ENCODE measurements at regions not wholly inside any gene's neighbourhood (a gene's known extent, or its start where the extent isn't known, plus 50 kb on each side); places are given as distances from the start of the nearest gene placed in this dataset.

DNA sequence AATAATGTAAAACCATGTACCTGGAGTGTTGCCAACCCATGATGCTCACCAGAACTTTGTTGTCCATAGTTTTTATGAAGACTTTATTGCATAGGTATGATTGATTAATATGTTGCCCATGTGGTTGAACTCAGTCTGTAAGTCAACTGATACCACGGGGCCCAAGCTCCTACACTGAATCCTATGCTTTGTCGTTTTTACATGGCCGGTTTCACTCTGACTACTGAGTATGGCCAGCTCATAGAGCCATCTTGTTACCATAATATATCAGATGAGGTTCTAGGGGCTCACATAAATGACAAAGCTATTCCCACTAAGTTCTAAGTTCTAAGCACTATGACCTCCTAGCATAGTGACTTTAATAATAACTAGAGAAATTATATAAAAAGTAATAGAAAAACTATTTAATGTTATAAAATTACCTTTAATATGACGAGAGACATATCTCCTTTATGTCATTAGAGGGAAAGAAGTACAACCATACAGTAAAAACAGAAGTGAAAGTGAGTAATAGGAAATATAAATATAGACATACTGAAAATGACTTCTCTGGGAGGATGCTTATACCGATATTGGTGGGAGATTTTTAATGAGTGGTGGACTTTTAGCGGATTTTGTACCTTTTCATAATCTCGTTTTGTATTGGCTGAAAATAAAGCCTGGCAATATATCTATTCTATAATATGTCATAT is 983.4 kb upstream of the PRMT6 start:
- TF ChIP-seq, protein P1, sequence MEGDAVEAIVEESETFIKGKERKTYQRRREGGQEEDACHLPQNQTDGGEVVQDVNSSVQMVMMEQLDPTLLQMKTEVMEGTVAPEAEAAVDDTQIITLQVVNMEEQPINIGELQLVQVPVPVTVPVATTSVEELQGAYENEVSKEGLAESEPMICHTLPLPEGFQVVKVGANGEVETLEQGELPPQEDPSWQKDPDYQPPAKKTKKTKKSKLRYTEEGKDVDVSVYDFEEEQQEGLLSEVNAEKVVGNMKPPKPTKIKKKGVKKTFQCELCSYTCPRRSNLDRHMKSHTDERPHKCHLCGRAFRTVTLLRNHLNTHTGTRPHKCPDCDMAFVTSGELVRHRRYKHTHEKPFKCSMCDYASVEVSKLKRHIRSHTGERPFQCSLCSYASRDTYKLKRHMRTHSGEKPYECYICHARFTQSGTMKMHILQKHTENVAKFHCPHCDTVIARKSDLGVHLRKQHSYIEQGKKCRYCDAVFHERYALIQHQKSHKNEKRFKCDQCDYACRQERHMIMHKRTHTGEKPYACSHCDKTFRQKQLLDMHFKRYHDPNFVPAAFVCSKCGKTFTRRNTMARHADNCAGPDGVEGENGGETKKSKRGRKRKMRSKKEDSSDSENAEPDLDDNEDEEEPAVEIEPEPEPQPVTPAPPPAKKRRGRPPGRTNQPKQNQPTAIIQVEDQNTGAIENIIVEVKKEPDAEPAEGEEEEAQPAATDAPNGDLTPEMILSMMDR (IDR thresholded peaks at IDR 0.05; ENCODE audit: low read depth, low read length) = no peak
- no peak for TF ChIP-seq EZH2phosphoT487 (IDR thresholded peaks at IDR 0.05; ENCODE audit: low read depth)

Data from OCI-LY3 (cell line).